HG02798 (cell line): ENCODE measurements at regions not wholly inside any gene's neighbourhood (a gene's known extent, or its start where the extent isn't known, plus 50 kb on each side); places are given as distances from the start of the nearest gene placed in this dataset.

ENCODE experiments used
- ATAC-seq: cut with Tn5 transposase; IDR thresholded peaks from one replicate; pipeline ENCODE4 v1.9.1; 2021; ENCODE audit warnings: mild to moderate bottlenecking; ENCODE audit not compliant: unreplicated experiment, poor library complexity

DNA sequence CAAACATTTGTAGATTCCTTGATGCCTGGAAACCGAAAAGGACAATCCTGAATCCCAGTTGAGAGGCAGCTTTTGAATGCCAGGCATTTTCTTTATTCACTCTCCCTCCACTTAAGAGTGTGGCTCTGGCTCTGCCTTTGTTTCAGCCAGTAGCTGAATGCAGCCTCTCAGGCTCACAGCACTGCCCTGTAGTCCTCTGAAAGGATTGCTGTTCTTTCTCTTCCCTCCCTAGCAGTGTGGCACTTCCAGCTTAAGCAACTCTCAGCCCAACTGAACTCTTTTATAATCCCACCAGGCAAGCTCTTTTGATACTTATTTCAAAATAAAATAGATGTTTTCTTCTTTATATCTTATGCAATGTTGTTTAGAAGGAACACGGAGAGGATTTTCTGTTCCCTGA is 415.6 kb downstream of the GJA1 start:
- ATAC-seq: no peak

DNA sequence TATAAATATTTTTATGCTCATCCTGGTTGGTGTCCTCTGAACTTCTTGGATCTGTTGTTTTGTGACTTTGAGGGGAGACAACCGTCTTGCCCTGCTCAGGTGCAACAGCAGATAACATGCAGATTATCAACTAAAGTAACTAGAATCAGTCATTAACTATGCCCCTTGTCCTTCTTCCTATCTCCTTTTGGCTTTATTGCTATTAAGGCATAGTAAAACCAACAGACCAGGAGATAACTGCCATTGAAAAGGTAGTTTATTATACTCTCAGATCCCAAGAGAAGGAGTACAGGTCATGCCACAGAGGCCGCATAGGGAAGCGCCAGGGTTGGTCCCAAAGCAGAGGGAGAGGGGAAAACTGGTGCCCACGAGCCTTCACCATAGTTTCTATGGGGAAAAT is 418.2 kb downstream of the GJA1 start:
- ATAC-seq: no peak

DNA sequence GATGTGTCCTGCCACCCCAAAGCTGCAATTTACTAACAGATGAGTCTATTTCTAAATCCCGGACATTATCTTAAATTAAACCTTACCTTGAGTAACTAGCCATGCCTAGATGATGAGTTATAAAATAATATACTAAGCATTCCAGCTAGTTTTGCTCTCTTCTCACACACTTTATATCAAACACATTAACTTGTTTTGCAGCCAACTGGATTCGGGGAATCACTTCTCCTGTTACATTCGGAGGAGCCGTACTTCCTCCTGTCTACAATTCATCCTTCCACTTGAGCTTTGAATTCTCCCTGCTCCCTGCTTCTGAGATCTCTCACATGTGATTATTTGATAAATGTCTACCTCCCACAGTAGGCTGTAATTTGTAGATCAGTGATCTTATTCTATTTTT is 420.1 kb downstream of the GJA1 start:
- no peak for ATAC-seq

DNA sequence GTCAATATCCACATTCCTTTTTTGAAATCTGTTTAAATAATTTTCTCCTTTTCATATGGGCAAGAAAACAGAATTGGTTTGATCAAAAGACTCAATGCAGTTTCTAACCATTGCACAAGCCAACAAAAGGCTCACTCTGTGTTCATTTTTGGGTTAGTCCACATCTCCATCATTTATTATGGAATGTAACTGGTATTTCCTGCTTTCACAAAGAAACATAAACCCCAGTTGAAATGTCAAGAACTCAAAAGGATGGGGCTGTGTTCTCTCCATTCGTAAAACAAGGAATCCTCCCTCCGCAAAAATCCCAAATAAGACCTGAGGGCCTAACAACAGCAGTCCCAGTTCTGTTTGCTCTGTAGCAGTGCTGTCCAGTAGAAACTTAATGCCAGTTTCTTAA is 420.9 kb downstream of the GJA1 start:
- ATAC-seq: no peak

- no peak for ATAC-seq
Observed at GRCh38 chr6:121857551-121857950, 422.1 kb downstream of the GJA1 start.

GRCh38 chr6:121858310-121858709 is 422.9 kb downstream of the GJA1 start:
- ATAC-seq: no peak

- ATAC-seq: no peak
Observed at GRCh38 chr6:121858986-121859385, 423.5 kb downstream of the GJA1 start.

DNA sequence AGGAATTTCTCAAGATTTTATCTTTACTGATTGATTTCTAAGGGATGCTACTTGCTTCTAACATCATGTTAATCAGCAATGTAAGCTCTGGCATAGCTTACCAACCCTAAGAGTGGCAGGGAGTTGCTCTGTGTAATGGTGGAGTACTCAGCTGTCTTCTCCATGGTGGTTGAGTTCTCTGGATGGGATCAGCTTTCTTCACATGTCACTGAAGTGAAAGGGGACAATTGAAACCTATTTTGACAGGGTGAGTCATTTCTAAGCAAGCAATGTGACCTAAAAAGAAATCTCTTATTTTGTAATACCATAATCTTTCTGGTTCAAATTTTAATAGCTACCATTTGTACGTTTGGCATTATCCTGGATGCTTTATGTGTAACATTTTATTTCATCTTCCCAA is 430.4 kb downstream of the GJA1 start:
- no peak for ATAC-seq

- ATAC-seq: no peak
Observed at GRCh38 chr6:121867095-121867494, 431.6 kb downstream of the GJA1 start.

GRCh38 chr6:121868206-121868605 is 432.8 kb downstream of the GJA1 start:
- no peak for ATAC-seq

DNA sequence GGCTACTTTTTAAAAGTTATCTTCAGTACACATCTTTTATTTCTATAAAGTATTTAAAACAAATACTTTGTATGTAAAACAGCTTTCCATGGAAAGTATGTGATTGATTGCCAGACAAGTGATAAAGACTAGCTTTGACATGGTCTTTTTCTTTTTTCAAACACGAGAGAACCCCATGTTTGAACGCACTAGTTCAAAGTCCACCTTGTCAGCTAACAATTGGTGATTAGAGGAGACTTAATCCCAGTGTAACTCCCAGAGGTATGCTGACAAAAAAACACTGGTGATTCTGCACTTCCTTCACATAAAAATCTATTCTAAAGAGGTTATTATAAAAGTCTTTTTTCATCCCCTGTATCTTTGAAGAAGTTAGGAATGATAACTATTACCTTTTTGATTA is 438.1 kb downstream of the GJA1 start:
- ATAC-seq: no peak

DNA sequence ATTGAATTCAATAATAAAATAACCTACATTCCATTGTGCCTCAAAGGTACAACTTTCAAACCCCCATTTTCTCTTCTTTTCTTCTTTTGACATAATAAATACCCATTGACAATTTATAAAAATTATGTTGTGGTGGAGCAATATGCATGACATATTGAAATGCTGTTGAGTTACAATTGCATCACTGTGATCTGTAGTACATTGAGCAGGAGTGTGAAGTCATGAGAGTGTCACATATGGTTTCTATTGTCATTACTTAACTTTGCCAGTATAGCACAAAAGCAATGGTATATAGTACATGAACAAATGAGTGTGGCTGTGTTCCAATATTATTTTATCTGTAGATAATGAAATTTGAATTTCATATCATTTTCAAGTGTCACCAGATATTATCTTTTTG is 441.3 kb downstream of the GJA1 start:
- ATAC-seq: no peak

DNA sequence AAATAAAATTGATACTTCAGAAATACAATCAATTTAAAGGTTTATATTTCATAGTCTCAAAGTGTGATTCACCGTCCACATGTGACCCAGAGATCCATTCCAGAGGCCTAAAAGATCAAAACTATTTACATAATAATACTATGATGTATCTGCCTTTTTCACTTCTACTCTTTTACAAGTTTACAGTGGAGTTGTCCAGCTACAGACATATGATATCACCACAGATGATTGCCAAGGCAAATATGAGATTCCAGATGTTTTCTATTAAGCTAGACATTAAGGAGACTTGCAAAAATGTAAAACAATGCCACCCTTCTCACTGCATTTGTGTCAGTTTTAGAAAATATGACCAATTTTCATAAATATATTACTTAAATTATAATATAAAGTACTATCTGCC is 443.7 kb downstream of the GJA1 start:
- no peak for ATAC-seq

DNA sequence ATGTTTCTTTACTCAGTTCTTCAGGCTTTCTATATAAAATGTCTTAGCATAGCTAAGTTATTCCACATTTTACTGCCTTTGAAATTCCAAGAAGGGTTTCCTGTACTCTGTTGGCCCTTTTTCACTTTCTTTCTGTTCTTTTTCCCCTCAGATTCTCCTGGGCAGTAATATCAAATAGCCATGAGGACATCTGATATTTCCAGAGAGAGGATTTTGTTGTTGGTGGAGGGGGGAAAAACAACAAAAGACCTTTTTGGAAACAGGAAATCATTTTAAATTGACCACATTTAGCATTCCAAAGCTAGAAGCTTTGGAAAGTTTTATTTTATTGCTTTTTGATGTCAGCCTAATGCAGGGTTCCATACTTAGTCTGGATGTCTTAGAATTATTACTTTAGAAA is 445.4 kb downstream of the GJA1 start:
- ATAC-seq: no peak

GRCh38 chr6:121881974-121882667 is 446.7 kb downstream of the GJA1 start:
- no peak for ATAC-seq

- no peak for ATAC-seq
Observed at GRCh38 chr6:121884091-121884490, 448.6 kb downstream of the GJA1 start.

DNA sequence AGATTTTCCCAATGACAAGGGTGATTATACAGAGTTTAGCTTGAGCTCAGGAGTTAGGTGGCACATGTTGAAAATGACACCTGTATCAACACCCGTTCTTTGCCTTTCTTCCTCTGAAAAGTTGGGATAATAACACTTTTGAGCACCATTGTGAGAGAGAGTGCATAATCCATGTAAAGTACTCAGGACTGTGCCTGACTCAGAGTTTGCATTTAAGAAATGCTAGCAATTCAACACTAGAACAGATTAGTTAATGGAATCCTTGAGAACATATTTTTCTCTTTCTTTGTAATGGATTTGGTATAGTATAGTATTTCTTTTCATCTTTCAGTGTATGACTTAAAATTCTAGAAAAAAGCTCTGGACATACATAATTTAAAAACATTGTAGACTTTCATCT is 449.2 kb downstream of the GJA1 start:
- ATAC-seq: no peak

DNA sequence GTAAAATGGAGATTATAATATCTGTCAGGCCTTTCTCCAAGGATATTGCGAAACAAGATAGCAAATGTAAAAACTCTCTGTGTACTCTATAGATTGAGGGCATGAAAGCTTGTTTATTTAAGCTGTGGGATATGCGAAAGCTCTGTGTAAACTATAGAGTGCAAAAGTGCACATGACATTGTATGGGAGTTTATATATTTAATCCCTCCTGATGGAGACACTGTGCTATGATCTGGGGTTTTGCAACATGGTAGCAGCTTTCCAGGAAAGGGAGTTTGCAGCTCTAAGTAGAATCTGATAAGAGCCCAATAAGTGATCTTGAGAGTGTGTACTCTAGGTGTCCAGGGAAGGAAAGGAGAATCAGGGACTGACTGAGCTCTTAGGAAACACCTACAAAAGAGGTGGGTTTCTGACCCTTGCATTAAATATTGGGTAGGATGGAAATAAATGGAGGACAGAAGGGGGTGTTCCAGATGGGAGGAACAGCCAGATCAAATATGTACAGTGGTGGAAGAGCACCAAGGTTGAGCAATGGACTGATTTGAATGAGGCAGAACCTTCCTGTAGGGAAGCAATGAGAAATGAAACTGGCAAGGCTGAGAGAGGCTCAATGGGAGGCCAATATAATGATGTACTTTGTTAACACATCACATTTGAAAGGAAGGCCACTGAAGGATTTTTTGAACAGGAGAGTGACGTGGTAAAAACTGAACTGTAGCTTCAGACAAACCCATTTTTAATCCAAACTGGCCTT is 450.1 kb downstream of the GJA1 start:
- ATAC-seq: no peak

DNA sequence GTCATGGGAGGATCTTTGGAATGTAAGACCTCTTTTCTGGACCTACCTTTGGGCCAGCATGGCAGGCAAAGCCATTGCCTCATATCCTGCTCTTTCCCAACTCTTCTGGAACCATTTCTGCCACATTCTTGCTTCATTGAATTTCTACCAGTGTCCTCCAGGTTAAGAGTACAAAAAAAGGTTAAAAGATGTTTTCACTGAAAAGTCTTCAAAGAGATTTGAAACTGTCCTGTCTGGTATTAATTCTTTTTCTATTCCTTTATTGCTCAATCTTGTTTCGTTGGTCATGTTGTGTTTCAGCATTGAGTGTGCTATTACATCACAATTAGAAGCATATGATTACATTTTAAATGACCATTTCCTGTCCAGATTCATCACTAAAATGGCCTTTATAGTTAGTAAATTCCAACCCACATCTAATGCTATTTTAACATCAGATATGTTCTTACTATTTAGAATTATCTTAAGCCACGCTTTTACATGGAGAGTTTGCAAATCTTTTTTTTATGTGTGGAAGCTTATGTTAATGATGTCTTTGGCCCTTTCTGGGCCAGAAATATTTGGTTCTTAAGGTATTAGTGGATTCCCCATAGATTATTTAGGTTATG is 450.9 kb downstream of the GJA1 start:
- ATAC-seq: no peak

DNA sequence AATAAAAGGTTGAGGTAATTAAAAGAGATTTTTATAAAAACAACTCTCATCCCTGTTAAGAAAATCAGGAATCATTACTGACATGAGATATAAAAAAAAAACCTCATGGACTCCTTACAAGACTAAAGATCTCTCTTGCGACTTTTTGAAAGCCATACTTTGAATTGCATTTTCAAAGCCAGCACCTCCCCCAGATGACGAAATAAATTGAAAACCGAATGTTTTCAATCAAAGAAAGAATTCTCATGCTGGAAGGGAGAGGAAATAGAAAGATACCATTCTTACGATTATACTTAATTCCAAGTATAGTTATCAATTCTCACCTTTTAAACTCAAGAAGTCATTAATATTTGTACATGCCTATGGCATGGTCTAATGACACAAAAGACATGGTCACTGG is 452.3 kb downstream of the GJA1 start:
- no peak for ATAC-seq

DNA sequence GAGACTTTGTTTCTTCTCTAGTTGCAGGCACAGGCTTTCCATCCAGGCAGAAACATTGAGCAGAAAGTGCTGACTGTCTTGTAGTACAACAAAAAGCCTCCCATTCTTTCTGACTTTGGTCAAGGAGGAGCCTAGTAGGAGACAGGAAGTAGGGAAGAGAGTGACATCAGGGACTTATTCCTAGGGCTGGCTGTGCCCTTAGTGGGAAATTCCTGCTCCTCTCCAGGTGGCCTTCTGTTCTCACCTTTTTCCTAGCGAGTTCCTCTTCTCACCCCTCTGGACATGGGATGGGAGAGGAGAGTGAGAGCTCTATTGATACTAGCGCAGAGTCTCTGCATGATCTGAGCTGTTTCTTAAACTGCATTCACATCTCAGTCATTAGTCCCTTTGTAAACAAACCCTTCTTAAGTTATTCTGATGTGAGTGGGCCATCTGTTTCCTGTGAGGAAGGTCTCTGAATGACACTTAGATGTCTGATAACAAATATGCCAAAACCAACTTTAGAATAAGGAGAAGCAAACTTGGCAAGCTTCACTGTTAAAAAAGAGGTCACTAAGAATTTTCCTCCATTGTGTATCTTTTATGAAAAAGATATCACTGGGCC is 455.0 kb downstream of the GJA1 start:
- ATAC-seq: no peak
